ENCODE measurements at regions not wholly inside any gene's neighbourhood (a gene's known extent, or its start where the extent isn't known, plus 50 kb on each side); places are given as distances from the start of the nearest gene placed in this dataset.

DNA sequence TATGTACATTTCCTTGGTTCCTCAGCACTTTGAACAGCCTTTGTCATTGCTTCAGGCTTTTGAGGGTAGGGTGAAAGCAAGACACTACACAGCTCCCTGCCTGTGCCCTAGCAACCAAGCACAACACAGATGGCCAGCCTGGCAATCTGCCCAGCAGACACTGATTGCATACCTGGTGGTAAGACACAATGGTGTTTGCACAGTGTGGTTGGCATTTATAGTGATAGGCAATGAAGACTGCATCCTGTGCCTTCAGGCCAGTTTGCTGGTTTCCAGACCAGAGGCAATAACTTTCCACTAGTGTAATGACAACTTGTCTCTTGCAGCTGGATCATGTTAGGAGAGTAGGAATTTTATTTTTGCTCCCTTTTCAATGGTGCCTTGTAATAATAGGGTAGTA lies 144.5 kb upstream of the TNC start:
- peak; percentile 94 for DNase-seq

DNA sequence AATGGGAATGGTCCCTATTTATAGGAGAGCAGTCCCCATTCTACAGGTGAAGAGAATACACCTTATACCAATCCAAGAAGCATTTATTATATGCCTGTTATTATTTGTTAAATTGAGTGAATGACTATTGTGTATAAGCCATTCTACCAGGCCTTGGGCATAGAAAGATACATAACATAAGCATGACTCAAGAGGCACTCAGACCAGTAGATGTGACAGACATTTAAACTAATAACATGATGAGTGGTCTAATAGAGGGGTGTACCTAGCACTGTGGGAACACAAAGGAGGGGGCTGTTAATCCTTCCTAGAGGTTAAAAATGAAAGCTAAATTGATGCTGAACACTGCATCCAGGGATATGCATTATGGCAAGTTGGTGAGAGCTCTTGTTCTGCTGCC lies 145.0 kb upstream of the TNC start:
- DNase-seq, result peak; percentile 64

DNA sequence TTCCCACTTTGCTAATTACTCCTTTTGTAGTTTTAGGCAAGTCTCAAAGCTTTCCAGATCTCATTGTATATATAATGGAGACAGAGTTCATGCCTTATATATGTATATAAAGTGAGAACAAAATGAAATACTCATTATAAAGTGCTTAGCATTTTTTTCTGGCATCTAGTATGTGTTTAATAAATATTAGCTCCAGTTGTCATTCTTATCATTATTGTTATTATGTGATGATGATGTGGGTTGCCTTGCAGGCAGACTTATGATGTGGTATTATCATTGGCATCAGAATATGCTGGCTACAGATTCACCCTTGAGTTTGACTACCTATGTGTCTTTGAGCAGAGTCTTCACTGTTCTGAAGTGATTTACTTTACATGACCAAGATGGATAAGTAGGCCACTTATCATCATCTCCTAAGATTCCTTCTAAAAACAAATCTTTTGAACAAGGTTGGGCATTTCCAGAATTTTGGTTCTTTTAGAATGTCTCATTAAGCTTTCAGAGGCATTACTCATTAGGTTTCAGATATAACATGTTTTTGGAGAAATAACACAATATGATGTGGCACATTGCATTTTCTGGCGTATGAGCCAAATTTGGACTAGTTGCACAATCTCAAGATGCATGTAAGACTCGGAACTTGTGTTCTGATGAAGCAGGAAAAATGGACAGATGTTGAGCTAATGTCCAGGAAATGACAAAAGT lies 145.6 kb upstream of the TNC start:
- DNase-seq, result no peak

DNA sequence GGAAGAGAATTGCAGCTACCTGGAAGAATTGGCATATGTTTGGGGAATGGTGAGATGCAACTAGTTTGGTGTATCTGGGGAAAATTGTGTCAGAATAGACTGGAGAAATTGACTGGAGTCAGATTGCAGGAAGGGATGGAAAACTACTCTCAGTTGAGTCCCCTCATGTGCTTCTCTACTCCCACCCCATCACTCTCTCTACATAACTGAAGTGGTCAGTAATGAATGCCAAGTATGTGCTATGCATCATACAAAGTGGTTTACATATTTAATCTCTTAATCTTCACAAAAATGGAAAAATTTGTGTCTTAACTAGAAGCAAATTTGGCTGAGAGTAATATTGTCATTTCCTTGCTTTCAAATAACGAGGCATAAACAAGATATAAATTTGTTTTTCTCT lies 146.4 kb upstream of the TNC start:
- no peak for DNase-seq

DNA sequence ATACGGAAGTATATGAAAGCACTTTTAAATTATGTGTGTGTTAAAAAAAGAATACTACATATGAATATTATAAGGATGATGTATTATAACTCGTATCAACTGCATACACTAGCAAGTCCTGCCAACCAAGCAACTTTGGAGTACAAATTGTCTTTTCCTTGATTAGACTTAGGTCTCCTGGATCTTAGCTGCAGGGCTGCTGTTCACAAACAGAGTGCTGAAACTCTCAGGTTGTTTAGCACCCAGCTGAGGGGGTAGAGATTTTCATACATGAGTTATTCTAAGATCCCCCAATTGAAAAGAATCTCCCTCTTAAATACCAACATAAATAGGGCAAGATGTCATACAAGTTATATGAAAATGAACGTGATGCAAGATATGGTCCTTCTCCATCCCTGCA lies 149.8 kb upstream of the TNC start:
- no peak for DNase-seq

DNA sequence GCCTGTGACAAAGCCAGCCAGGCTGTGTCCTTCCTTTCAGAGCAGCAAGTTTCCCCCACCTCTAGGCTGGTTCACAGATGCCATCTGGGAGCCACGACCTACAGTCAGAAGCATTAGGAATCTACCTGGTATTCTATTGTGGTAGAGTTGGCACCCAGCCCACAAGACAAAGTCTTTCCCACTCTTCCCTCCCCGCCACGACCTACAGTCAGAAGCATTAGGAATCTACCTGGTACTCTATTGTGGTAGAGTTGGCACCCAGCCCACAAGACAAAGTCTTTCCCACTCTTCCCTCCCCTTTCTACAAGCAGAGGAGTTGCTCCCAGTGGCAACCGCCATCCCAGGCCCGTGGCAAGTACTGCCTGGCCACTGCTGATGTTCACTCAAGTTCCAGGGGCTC lies 157.8 kb upstream of the TNC start:
- DNase-seq, result no peak

DNA sequence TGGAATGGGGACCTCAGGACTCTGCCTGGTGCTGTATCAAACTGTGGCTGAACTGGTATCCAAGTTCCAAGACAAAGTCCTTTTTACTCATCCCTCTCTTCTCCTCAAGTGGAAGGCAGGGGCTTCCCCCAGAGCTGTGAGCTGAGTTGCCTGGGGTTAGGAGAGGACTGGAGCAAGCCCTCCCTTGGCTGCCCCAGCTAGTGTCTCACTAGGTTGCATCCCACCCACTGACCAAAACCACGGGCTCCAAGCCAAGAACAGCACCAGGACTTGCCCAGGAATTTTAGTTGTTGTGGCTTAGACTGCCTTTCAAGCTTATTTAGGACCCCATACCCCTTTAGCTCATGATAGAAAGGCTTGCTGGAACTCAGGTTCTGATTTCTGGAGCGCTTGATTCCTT lies 158.7 kb upstream of the TNC start:
- DNase-seq, result no peak

DNA sequence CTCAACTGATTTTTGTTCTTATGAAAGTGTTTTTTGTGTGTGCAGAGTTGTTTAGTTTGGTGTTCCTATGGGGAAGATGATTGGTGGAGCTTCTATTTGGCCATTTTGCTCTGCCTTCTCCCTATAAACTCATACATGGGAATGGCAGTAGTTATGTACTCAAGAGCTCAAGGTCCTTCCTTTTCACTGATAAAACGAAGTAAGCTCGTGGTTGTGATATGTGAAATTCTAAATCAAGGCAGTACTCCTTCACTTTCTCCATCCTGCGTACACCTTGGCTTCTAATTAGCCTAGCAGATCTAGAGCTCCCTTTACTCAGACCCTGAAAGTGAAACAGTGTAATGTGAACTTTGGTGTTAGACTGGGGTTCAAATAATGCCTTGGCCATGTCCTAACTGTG lies 159.3 kb upstream of the TNC start:
- no peak for DNase-seq

DNA sequence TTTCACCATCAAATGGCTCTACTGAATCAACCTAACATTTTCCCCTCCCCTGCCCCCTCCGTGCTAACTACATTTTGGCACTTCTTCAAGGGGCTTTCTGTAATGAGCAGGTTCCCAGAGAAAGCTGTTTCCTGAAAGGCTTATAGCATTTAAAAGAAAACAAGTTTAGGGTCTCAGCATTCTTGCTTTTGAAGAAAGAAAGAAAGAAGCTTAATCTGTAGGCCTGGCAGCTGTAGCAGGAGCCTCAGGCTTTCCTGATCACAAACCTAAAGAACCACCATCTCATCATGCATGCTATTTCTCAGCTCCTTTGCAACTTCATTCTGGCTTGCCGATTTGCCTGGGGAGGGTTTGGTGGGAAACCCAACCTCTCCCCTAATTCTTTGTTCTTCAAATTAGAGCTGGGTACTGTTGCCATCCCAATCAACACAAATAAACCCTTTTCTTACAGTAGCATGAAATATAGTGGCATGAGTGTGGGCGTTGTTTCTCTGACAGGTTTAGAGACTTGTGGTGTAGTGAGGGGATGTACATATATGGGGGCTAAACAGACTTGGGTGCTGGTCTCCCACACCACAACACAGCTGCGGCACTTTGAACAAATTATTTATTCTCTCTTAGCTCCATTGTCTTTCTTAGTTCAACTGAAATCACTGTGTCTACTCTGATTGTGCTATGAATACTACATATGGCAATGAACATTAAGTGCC lies 160.5 kb upstream of the TNC start:
- DNase-seq, result no peak

DNA sequence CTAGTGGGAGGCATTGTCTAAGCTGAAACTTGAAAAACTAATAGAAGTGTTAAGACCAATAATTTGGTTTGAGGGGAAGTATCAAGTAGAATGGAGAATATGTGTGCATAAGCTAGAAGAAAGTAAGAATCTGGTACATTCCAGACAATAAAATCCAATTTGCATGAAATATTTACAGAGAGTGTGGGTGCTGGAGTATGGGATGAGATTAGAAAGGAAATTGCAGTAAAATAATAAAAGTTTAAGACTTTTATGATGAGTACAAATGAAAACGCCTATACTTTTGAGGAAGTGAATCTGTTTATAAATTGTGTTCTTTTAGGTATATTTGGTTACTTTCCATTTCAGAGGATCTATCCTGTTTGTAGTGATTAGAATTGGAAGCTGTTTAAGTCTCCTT lies 165.4 kb upstream of the TNC start:
- DNase-seq, result no peak

DNA sequence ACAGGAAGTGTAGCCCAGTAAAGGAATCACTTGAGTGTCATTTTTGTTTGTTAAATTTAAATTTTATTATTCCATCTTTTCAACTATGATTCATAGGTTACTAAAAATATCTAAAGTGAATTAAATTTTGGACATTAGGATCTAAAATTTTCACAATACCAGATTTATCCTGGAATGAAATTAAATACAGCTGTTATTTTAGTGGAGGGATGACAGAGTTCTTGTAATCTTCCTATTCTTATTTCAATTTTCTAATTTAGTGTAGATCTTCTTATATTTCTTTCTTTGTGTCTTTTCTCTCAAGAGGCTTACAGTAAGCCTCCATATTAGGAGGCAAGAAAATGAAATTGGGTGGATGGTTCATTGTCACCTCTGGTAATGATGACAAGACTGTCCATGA lies 167.9 kb upstream of the TNC start:
- DNase-seq, result no peak

DNA sequence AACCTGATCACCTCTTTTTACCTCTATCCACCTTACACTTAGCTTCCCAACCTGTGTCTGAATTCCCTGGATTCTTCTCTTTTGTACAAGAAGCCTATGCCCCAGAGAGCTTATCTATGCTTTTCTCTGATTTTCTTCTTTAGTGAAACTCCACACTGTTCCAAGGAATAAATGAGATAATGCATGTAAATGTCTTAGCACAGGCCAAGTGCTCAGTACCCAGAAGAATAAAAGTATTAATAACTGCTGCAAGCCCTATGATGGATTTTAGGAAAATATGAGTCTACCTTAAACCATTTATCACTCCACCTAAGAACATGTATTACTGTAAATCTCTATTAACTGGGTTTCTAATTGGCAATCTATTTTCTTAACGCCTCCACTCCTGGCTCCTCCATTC lies 168.5 kb upstream of the TNC start:
- no peak for DNase-seq

DNA sequence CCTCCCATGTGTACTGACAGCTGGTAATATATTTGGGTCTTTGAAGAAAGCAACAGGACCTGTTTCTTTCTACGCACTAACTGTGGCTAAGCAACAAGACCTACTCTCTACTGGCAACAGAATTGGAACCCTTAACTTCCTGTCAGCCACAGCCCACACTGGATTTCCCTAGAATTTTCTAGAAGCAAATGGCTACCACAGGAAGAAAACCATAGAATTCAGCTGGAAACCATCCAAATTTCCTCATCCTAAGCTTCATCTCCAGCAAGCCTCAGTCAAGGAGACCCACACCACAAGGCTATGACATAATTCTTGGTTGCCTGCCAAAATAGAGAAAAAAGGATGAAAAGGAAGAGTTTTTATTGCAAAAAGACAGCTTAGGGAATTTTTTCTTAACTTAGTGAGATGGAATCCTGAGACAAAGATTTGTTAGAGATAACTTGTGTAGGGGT lies 171.8 kb upstream of the TNC start:
- no peak for DNase-seq

DNA sequence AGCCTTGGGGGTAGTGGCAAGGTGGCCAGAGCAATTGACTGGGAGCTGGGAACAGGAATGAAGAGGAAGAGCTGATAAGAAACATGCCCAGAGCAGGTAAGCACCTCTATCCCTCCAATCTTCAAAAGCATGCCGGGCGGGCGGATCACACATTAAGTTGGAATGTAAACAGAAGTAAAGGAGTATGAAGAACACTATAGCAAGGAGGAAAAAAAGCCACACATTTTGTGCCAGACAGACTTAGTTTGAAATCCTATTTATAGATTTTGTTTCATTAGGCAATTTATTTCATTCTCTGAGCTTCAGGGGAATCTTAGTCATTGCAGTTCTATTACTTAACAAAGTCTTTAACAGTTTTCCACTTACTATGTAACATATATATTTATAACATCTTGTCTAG lies 173.9 kb upstream of the TNC start:
- DNase-seq, result no peak

DNA sequence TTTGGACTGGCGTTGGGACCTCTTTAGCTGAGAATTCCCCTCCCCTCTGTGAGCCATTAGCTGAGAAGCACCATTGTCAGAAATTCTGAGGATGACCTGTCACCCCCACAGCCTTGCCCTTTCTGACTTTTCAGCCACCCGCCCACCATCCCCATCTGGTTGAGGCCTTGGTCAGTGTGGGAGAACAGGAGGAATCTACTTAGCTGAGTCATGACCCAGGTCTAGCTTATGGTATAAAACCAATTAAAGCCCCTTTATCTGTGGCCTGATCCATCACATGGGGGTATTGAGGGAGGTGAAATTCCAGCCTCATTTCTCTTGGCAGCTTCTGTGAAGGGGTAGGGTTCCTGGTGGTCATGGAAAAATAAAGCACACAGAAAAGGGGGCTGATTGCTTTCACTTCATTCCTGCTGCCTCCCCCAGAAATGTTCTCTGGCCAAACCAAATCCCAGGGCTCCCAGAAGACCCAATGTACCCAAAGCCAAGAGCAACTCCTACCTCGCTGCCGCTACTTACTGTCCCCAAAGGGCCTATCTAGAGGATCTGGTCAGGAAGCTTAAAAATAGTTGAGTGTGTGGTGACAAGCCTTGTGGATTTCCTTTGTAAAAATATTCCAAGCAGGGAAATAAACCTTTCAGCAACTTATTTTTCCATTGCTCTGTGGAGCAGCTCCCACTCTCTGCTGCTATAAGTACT lies 174.8 kb upstream of the TNC start:
- DNase-seq, result no peak

DNA sequence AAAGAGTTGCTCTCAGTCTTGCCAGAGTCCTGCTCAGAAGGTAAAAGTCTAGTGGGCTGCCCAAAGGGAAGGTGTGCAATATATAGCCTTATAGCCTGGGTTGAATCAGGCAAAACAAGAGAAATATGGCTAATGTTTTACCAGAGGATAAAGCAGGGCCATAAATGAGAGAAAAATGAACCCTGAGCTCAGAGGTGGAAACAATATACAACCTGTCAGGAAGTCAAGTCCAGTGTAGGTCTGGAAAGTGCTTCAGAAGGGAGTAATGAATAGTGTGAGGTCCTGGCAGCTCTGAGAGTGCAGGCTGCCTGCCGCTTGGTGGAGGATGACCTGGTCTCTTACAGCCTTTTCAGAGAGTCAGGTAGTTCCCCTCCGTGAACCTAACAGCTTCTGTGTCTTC lies 177.8 kb upstream of the TNC start:
- DNase-seq, result no peak

DNA sequence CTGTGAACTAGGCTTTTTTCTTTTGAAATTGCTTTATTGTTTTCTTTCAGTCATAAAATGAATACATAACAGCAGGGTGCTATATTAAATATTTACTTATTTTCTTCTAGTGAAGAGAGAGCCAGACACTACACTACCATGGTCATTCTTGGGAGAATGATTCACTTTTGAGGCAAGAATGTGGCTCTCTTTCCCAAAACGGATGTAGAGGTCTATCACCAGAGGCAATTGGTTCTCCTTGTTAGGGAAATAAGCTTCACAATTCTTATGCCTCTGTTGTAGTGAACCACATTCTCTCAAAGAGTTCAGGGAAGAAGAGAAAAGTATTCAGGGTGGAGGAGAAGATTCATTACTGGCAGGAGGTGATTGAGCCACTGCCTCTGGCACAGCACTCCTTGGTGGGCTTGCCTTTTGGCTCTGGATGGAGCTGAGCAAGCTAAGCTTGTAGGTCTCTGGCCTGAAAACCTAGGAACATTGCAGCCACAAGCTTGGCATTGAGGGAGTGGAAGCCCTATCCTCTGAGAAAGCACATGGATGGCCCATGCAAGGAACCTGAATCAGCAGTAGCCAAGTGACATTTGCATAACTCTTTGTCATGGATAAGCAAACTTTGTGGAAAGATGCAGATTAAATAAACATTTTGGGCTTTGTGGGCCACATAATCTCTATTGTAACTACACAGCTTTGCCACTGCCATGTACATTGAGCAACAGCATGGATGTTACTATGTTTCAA lies 179.0 kb upstream of the TNC start:
- DNase-seq, result no peak

DNA sequence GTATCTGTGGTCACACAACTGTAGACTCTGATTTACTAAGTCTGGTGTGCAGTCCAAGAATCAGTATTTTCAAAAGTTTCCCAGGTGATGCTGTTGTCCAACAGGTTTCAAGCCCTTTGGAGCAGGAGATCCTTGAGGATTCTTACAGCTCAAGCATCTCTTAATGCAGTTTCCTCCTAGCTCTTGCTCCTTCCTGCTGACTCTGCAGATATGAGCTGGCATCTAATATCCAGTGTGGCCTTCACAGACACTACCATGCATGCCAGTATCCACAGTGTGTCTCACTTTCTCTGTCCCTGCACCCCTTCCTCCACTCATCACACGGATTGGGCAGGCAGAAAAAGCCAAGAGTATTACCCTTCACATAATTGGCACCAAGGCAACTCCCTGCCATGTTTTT lies 182.2 kb upstream of the TNC start:
- DNase-seq, result no peak

DNA sequence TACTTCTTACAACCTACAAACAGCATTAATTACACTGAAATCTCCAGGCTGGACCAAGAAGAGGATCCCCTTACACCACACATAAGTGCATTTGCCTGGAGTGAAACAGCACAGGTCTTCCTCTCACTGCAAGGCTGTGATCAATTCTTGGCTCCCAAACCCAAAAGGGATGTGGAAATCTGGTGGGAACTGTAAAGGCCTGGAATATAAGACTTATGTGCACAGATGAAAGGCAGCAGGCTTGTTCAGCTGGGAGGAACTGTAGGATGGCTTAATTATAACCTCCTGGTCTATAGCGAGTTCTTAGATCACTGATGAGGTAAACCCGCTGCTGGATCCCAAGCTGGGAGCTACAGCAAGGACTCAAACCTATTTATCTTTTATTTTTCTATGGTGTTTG lies 182.9 kb upstream of the TNC start:
- DNase-seq, result no peak

DNA sequence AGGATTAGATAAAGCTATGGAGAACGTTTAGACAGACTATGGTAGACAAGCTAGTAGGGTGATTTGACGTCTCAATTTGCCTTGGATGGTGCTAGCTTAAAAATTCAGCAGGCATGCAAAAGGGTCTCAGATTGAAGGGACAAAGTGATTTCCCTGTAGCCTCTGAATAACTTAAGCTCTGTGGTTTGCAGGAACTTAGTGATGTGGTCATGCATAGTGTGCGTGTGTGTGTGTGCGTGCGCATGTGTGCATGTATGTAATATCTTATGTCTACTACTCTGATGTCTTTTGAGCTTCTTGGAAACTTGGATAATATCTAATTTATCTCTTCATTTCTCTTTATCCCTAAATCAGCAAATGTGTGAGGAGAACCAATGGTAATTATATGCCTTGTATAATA lies 183.6 kb upstream of the TNC start:
- DNase-seq, result no peak

DNA sequence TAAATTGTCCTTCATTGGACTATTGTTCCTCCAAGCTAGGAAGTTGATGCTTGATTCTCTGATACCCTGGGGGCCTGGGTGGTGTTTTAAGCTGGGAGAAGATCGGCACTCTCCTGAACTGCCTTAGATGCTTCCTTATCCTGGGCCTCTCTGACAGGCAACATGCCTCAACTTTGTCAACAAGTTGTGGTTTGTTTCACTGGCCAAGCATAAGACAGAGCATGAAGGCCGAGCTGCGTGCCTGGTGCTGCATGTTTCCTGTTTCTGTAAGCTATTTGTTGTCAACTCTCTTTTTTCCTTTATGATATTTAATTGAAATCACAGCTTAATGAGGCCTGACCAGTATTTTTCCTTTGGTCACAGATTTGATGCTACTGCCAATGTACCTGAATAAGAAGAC lies 187.6 kb upstream of the TNC start:
- no peak for DNase-seq

DNA sequence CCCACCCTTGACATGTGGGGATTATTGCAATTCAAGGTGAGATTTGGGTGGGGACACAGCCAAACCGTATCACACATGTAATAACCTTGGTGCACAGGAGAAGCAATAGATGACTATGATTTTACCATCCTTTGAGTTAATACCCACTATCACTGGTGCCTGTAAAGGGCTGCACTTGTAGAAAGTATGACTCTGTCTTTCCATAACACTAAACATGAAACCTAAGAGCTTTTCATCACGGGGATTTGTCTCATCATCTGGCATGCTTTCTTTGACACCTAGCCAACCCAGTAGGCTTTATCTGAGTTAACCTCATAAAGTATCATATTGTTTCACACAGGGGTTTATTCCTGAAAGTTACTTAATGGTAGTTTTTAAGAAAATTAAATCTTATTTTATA lies 188.9 kb upstream of the TNC start:
- DNase-seq, result no peak

DNA sequence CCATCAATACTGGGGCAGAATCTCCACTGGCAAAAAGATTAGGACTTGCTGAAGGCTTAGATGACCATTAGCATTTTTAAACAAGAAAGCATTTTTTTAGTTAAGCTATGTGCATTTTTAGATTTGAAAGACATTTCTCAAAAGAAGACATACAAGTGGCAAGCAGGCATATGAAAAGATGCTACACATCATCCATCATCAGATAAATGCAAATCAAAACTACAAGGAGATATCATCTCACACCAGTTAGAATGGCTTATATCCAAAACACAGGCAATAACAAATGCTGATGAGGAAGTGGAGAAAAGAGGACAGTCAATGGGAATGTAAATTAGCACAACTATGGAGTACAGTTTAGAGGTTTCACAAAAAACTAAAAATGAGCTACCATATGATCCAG lies 195.6 kb upstream of the TNC start:
- DNase-seq, result no peak

DNA sequence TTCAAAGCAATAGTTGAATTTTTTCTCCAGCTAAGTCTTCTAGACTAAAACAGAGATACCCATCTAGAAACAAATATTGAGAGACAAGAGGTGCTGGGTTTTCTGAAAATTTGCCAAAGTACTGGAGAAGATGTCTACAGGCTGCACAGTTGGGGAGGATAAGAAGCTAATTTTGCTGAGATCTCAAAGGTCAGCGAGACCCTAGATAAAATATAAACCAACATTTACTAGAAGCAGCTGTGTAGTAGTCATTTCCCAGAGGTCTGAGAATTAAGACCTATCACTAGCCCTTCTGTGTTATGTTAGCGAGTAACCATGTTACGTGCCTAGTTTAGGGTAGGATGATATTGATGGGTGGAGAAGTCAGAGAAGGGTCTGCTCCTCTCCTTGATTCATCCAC lies 208.5 kb upstream of the TNC start:
- no peak for DNase-seq

Measured in NCI-H510A treated with DMSO at 0.1 percent for 48 hours (cell line).